Mucosa of gallbladder (tissue), 1 donor: ENCODE measurements at regions not wholly inside any gene's neighbourhood (a gene's known extent, or its start where the extent isn't known, plus 50 kb on each side); places are given as distances from the start of the nearest gene placed in this dataset.

Experiments
- DNase-seq: peaks from one replicate; pipeline ENCODE4 v3.0.0-alpha.2; 2020; ENCODE audit warnings: low spot score
- donor health status: DM: no; HTN: no; CAD: no.

DNA sequence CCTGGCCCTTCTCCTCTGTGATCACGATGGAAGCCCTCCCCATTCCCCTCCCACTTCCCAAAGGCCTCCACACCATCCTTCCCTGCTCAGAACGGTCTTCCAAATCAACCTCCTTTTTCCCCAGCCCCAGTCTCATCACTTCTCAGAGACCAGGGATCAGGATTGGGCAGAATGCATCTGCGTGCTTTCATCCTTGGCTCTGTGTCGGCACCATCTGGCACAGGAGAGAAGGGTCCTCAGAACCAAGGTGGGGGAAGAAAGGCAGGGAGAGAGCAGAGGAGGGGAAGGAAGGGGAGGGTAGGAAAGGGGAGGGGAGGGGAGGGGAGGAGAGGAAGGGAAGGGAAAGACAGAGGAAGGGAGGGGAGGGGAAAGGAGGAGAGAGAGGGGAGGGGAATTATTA is 52.4 kb upstream of the FICD start:
- no peak for DNase-seq

DNA sequence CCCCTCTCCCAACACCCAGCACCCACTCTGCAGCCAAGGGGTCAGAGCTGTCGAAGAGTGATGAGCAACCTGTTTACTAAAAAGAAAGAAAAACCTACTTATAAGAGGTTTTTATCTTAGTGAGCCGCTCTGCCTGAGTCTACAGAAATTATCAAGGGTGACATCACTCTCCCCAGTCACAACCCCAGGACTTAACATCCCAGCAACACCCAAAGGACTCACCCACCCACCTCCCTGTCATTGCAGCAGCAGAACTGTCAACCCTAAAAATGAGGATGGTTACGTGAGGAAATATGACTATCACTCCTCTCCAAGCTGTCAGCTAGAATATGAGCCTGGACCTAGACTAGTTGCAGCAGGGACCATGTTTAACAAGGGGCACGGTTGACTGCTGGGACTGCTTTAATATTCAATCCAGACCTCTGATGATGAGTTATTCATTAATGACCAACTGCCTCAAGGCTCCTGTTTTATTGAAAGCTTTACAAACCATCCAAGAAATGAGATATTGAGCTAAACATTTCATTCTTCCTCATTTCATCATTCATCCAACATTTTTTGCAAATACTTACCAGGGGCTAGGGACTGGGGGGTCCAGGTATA is 53.9 kb upstream of the FICD start:
- DNase-seq: no peak

DNA sequence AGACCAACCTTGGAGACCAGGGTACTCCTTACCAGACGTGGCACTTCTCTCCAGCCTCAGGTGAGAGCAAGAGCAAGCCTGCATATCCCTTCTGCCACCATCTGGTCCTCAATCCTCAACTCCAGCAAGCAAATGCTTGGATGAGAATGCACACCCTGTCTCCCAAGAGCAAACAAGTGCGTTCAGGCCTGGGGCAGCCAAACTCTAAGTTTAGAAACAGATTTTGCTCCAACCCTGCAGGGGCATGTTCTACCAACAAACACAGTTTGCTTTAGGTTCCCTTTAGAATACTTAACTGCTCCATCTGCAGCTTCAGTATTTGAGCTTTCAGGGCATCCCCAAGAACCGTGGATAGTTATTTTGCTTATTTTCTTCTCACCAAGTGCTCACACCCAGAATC is 55.9 kb upstream of the FICD start:
- DNase-seq: no peak

DNA sequence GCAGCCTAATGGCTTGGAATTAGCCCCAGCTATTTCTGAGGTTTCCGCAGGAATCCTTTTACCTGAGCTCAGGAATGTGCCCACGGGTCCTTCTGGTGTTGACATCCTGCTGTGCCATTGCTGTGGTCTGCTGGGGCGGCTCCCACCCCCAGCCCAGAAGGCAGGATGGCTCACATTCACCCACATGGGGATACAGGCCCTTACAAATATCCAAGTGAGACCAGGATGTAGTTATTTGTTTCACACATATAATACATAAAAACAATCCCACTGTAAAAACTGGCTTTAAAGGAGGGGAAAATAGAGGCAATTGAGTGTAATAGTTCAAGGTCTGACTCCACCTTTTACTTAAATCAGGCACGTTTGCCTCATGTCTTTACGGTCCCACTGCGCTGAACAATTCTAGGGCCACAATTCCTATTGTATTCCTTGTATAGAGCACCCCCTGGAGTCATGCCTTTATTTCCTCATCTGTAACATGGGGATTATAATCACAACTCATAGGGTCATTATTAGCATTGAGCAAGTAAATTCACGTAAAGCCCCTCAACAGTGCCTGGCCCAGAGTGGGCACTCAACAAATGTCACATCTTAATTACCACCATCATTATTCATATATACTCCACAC is 57.2 kb upstream of the FICD start:
- no peak for DNase-seq

DNA sequence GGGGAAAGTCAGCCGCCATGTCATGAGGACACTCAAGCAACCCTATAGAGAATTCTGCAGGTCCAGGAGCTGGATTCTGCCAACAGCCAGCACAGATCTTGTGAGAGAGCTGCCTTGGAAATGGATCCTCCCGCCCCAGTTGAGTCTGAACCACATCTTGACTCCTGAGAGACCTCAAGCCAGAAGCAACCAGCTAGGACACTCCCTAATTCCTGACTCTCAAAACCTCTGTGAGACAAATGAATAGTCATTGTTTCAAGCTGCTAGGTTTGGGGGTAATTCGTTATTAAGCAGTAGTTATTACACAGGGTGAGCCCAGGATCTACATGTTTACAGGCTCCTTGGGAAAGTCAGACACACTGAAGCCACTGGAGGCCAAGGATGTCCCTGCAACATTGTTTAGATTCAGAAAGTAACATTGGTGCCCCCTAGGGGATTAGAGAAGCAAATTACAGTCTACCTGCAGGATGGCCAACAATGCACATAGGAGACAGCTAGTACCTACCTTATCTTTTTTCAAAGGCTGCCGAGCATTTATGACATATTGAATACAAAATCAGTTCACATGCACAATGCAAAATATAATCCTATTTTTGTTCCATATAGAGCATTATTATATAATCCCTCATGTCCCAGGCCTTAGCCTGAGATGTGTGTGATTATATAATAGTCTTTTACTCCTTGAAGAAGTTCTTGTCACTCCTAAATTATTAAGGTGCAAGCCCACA is 57.9 kb upstream of the FICD start:
- DNase-seq: peak; percentile 19

DNA sequence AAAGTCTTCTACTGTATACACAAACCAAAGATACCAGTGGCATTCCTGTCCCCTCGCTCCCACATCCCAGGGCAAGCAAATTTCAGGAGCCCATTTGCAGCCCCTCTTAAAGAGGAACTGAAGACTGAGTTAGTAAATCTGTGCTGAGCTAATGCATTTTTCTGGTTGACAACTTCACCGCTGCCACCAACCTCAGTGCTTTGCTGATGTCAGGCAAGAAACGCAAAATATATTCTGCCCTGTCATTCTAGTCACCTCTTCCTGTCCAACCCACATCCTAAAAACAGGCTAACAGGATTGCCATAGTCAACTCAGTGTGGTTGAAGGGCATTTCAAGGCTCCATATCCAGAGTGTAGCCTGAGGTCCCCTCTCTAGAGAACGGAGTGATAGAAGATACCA is 59.4 kb upstream of the FICD start:
- DNase-seq: no peak

DNA sequence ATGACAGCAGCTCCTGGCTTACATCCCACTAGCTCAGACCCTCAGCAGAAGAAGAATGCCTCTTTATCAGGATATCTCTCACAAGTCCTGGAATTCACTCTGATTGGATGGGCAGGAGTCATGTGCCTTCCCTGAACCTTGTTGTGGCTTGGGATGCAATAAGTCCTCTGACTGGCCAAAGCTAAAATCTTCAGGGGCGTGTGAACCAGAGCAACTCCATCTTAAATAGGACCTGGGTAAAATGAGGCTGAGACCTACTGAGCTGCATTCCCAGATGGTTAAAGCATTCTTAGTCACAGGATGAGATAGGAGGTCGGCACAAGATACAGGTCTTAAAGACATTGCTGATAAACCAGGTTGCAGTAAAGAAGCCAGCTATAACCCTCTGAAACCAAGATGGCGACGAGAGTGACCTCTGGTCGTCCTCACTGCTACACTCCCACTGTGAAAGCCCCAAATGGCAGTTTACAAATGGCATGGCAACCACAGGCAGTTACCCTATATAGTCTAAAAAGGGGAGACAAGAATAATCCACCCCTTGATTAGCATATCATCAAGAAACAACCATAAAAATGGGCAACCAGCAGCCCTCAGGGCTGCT is 60.4 kb upstream of the FICD start:
- no peak for DNase-seq

DNA sequence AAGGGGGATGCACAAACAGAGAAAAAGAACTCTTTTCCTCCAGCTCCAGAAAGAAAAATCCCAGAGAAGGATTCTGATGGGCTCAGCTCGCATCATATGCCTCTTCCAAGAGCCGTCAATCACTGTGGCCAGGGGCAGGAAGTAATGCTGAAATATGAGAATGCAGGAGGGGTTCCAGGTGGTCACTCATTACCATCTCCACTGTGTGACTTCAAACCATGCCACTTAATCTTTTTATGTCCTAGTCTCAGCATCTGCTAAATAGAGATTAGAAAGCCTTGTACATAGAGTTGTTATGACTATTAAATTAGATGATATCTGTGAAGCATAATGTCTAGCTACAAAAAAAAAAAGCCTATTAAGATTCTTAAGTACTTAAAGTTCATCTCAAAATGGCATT is 65.6 kb upstream of the FICD start:
- no peak for DNase-seq

DNA sequence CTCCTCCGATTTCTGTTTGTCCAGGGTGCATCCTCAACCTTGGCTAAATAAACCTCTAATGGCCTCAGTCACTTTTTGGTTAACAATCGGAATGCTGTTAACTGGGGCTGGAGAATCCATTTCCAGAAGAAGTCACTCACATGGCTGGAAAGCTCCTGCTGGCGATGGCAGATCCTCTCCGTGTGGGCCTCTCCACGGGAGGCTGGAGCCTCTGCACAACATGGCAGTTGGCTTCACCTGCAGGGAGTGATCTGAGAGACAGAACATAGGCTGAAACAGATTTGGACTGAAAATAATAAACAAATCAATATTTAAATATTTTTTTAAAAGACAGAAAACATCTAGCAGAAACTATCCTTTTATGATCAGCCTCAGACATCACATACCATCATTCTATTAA is 66.8 kb upstream of the FICD start:
- DNase-seq: no peak

DNA sequence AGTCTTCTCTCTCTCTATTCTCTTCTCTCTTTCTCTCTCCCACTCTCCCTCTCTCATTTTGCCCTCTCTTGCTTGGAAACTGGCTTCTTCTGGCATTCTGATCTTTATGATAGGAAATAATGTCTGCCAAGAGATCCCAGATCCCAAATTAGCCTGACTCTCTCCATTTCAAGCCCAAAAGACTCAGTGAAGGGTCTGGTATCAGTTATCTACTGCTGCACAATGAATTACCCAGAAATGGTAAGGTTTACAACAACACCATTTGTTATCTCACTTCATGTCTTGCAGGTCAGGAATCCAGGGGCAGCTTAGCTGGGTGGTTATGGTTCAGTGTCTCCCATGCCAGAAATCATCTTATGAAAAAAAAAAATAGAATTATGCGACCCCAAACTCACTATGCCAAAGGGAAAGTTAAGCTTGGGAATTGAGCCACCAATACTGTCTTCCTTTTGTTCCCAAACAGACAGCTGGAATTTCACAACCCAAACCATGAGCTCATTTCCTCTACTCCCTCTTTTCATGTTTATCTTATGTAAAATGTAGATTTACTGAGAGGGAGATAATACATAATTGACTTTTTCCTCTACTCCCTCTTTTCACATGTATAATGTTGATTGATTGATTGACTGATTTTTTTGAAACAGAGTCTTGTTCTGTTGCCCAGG is 67.8 kb upstream of the FICD start:
- DNase-seq: no peak

DNA sequence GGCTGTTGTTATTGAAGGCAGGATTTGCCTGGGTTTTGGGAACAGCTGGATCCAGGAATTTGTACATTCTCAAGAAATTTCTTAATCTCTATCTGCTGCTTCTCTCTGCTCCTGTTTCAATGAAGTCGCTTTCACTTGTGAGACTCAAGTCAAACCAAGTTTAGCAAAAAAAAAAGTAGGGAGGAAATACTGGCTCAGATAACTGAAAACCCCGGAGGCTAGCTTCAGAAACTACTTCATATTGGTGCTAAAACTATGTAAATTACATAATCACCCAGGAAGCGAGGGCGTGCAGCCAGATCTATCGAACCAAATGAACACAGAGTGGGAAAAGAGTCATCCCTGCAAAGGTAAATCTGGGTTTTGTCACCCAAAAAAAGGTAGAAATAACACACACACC is 68.3 kb upstream of the FICD start:
- DNase-seq: no peak

DNA sequence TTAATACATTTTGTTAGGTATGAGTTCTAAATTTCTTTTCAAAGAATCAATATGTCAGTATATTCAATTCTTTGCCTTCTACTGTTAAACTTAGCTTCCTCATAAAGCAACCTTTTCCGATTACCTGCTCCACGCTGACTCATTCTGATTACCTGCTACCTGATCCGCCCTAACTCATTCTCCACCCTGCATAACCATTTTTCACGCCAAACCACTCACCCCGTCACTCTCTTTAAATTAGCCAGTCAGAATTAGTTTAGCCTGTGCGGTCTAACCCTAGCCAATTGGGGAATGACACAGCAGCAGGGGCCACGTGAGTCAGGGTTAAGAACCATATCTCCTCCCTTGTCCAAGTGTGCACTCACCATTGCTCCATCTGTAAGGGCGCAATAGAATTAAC is 72.2 kb upstream of the FICD start:
- no peak for DNase-seq

DNA sequence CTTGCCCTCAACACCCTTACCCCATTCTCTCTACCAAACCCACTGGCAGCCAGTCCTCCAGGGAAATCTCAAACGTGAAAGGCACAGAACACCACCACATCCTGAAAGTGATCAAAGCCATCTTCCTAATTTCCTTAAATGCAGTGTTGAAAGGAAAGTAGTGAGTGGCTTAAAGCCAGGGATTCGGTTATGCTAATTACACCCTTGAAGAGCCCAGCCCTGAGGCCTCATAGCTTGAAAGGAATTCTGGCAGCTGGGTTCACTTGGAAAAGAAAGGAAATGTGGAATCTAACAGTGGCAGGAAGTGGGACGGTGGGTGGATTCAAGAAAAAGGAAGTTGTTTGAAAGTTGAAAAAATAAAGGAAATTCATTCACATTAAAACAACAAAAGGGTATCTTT is 73.0 kb upstream of the FICD start:
- DNase-seq: no peak

DNA sequence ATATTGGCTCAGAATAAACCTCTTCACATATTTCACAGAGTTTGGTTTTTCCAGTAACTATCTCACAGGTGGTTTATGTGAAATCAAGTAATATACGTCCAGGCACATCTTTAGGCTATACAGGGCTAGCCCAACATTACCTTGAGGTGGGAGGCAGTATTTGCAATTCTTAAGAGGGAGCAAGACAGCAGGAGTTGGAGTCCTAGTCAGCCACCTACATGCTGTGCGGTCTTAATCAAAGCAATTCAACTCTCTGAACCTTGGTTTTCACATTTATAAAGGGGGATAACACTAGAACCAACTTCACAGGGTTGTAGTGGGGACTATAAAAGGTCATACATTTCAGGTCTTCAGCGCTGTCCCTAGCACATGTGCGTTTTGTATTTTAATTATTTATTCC is 73.5 kb upstream of the FICD start:
- no peak for DNase-seq

DNA sequence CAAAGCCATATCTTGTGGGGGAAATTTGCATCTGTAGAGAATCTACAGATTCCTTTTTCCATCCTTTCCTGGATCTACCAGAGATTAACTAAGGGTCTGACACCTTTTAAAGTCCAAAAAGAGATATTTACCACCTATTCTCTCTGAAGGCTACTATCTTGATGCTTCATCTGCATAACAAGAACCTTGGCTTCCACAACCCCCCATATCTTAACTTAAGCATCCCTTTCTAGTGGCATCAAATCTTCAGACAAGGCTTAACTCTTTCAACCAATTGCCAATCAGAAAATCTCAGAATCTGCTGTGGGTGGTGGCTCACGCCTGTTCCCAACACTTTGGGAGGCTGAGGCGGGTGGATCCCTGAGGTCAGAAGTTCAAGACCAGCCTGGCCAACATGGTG is 74.3 kb upstream of the FICD start:
- DNase-seq: no peak

DNA sequence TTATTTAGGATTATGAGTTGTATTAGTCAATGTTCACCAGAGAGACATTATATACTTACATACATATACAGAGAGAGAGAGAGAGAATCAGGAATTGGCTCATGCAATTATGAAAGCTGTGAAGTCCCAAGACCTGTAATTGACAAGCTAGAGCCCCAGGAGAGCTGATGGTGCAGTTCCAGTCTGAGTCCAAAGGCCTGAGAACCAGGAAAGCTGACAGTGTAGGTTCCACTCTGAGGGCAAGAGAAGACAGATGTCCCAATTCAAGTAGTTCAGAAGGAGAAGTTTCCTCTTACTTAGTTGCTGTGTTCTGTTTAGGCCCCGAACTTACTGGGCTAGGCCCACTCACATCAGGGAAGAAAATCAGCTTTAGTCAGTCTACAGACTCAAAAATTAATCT is 76.4 kb upstream of the FICD start:
- DNase-seq: no peak

DNA sequence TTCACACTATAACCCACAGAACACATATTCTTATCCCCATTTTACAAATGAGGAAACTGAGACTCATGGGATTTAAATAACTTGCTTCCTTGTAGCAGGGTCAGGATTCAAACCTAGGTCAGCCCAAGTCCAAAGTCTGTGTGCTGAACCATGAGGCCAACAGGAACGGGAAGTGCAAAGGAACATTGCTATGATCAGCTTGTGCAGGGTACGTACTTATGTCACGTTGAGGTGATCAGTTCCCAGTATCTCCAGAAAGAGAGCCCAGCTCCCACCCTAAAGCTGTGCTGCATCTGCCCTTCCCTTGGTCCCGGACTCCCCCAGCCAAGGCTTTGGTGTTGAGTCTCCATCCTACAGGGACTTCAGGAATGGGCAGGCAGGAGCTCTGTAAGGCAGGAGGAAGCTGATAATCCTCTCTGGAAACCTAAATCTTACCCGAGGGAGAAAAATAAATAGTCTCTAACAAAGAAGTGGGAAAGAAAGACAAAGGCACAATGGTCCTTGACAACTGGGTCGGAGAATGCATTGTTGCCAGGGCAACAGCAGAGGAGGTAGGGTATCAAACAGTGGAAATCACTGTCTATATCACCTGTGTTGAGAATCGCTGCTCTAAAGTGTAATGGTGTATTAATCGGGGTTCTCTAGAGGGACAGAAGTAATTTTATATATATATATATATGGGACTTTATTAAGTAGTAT is 82.5 kb upstream of the FICD start:
- DNase-seq: no peak

DNA sequence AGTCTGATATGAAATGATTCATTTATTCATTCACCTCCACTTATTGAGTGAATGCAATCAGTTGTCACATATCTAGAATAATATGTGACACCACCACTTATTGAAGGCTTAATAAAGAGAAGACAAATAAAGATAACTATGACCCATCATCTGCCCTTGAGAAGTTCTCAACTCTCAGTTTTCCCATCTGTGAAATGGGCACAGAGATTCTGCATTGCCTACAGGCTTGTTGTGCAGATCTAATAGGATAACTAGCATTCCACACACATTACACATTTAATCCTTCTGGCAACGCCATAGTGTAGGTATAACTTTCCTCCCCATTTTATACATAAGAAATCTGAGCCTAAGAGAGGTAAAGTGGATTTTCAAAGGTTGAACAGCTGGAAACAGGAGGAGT is 84.2 kb upstream of the FICD start:
- DNase-seq: no peak

DNA sequence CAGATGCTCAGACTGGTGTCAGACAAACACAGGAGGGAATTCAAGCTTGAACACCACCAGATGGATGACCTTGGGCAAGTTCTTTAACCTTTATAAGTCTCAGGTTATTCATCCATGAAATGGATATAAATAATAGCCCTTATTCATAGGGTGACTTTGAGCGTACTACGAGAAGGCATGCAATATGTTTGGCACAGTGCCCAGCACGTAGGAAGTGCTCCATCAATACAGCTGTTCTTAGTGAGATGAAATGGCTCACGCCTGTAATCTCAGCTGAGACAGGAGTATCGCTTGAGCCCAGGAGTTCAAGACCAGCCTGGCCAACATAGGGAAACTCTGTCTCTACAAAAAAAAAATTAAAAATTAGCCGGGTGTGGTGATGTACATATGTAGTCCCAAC is 84.8 kb upstream of the FICD start:
- no peak for DNase-seq

DNA sequence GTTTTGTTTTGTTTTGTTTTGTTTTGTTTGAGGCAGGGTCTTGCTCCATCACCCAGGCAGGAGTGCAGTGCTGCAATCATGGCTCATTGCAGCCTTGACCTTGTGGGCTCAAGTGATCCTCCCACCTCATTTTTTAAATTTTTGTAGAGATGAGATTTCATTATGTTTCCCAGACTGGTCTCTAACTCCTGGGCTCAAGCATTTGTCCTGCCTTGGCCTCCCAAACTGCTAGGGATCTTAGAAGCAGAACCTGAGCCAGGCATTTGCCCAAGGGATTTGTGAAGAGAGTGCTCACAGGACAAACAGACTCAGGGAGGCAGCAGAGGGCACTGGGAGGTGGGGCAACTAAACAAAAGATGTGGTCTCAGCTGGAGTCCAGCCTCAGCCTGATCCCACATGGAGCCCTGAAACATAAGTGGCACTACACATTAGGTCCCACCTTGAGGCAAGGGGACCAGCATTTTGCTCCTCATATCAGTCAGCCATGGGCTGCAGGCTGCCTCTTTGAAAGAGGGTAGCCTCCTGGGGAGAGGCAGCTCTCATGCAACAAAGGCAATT is 86.2 kb upstream of the CMKLR1 start:
- DNase-seq: no peak

DNA sequence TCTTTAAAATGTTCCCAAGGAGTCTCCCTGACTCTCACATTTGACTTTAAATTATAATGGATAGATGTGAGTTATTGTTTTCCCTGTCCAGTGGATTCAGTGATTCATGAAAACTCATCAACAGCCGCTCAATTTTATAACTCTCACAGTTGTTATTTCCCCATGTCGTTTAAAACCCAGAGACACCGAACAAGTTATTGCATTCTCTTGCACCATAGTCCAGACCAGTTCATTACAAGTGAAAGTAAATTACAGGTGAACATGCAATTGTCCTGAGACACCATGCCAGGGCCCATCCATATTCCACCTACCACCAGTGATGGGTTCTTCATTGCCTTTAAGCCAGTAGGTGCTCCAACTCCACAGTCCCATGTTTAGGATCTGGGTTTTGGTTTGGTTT is 85.7 kb upstream of the CMKLR1 start:
- DNase-seq: no peak

DNA sequence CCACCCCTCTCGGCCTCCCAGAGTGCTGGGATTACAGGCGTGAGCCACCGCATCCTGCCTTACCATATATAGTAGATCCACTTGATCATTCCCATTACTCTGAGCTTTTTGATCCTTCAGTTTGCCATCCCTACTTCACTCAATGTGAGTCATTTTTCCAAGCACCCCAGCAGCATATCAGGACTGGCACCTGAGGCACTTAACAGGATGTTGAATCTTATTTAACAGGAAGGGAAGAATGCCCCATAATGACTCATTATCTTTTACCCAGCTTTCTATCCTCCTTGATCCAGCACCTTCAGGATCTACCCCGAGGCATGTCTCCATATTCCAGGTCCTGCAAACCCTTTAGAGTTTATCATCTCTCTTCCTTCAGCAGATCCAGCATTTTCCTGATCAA is 84.9 kb upstream of the CMKLR1 start:
- no peak for DNase-seq
